Activated naive CD8-positive, alpha-beta T cell treated with anti-CD3 and anti-CD28 coated beads, Interleukin-2, amount 50 U/mL, for 24 hours (primary cell): ENCODE measurements at regions not wholly inside any gene's neighbourhood (a gene's known extent, or its start where the extent isn't known, plus 50 kb on each side); places are given as distances from the start of the nearest gene placed in this dataset.

Source experiments
- ATAC-seq: fragments of 150-1000 bp; cut with Tn5 transposase; one replicate; pipeline ENCODE4 v1.10.0; 2021
- DNase-seq: peaks from one replicate; pipeline ENCODE4 v3.0.0; 2021
- H3K27ac Mint-ChIP-seq: one replicate; pipeline ENCODE4 v1.8.0; 2021; ENCODE audit warnings: mild to moderate bottlenecking, mixed read lengths
- H3K27me3 Mint-ChIP-seq: one replicate; pipeline ENCODE4 v1.8.0; 2021; ENCODE audit warnings: mixed read lengths
- H3K36me3 Mint-ChIP-seq: one replicate; pipeline ENCODE4 v1.8.0; 2021; ENCODE audit warnings: low read depth, mixed read lengths
- H3K4me1 Mint-ChIP-seq: one replicate; pipeline ENCODE4 v1.8.0; 2021; ENCODE audit warnings: mixed read lengths
- H3K4me3 Mint-ChIP-seq: one replicate; pipeline ENCODE4 v1.8.0; 2021; ENCODE audit warnings: mild to moderate bottlenecking, moderate library complexity, mixed read lengths
- H3K9me3 Mint-ChIP-seq: one replicate; pipeline ENCODE4 v1.8.0; 2021; ENCODE audit warnings: mixed read lengths

- DNase-seq (no peak), ATAC-seq (no peak)
- H3K27ac Mint-ChIP-seq: no peak overlapping the region
- H3K4me3 Mint-ChIP-seq: no peak overlapping the region
- no peaks in the 10 kb centered on the region for H3K9me3 Mint-ChIP-seq
- H3K36me3 Mint-ChIP-seq: no peaks in the 10 kb centered on the region
- peaks cover 21% of the 10 kb centered on the region for H3K27me3 Mint-ChIP-seq
- H3K4me1 Mint-ChIP-seq: no peaks in the 10 kb centered on the region
These were observed 59.6 kb upstream of the NFIL3 start for GRCh38 chr9:91483189-91483691.

- ATAC-seq (no peak), DNase-seq (no peak)
- Mint-ChIP-seq H3K36me3 (no peaks in the 10 kb centered on the region), H3K27me3 (peaks cover 25% of the 10 kb centered on the region), H3K4me3 (no peak overlapping the region), H3K4me1 (no peaks in the 10 kb centered on the region), H3K9me3 (no peaks in the 10 kb centered on the region), H3K27ac (no peak overlapping the region)
These were observed 58.3 kb upstream of the NFIL3 start for GRCh38 chr9:91481972-91482371.

- peaks cover 27% of the 10 kb centered on the region for H3K27me3 Mint-ChIP-seq
- H3K4me3 Mint-ChIP-seq: no peak overlapping the region
- H3K9me3 Mint-ChIP-seq: peaks cover 5% of the 10 kb centered on the region
- ATAC-seq (no peak), DNase-seq (no peak)
- no peak overlapping the region for H3K27ac Mint-ChIP-seq
- H3K36me3 Mint-ChIP-seq: no peaks in the 10 kb centered on the region
- H3K4me1 Mint-ChIP-seq: no peaks in the 10 kb centered on the region
These were observed 53.5 kb upstream of the NFIL3 start for GRCh38 chr9:91477106-91477505.

GRCh38 chr9:91474656-91475055 is 51.0 kb upstream of the NFIL3 start:
- Mint-ChIP-seq H3K27me3 (peaks cover 32% of the 10 kb centered on the region), H3K9me3 (peaks cover 8% of the 10 kb centered on the region), H3K4me3 (no peak overlapping the region), H3K4me1 (no peaks in the 10 kb centered on the region), H3K27ac (no peak overlapping the region), H3K36me3 (no peaks in the 10 kb centered on the region)
- ATAC-seq: no peak
- DNase-seq: no peak
